ENCODE measurements at regions not wholly inside any gene's neighbourhood (a gene's known extent, or its start where the extent isn't known, plus 50 kb on each side); places are given as distances from the start of the nearest gene placed in this dataset.

DNA sequence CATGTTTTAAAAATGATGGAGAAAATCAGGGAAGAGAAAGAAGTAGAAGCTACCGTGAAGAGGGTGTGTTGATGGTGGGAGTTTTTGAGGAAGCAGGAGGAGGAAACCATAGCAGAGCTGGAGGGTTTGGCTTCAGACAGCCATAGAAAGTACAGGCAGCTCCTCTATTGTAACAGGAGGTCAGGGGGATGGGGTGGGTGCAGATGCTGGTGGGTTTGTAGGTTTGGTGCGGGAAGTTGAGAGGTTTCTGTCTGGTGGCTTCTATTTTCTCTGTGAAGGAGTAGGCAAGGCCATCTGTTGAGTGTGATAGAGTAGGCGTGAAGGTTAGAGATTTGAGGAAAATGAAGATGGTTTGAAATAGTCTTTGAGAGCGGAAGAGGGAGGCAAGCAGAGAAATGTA lies 97.7 kb upstream of the TBC1D5 start:
- H3K9me3 ChIP-seq, result no peaks in the 10 kb centered on the region
- H3K4me1 ChIP-seq, result peaks cover 0 to 7% (median 2%) of the 10 kb centered on the region in 6 donors
- H3K36me3 ChIP-seq, result no peaks in the 10 kb centered on the region
- TF ChIP-seq, protein P1, sequence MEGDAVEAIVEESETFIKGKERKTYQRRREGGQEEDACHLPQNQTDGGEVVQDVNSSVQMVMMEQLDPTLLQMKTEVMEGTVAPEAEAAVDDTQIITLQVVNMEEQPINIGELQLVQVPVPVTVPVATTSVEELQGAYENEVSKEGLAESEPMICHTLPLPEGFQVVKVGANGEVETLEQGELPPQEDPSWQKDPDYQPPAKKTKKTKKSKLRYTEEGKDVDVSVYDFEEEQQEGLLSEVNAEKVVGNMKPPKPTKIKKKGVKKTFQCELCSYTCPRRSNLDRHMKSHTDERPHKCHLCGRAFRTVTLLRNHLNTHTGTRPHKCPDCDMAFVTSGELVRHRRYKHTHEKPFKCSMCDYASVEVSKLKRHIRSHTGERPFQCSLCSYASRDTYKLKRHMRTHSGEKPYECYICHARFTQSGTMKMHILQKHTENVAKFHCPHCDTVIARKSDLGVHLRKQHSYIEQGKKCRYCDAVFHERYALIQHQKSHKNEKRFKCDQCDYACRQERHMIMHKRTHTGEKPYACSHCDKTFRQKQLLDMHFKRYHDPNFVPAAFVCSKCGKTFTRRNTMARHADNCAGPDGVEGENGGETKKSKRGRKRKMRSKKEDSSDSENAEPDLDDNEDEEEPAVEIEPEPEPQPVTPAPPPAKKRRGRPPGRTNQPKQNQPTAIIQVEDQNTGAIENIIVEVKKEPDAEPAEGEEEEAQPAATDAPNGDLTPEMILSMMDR (IDR thresholded peaks at IDR 0.05 in 8 of 11, conservative IDR thresholded peaks at IDR 0.05 in 3 of 11), result no peak
- no peak for TF ChIP-seq POLR2A (IDR thresholded peaks at IDR 0.05)
- no peak for TF ChIP-seq POLR2AphosphoS5 (IDR thresholded peaks at IDR 0.05)
- WGBS, 5 donors, result 68 to 74% (median 72%) methylated on average over 4 of the region's 4 CpGs
- no peak overlapping the region for H3K27ac ChIP-seq
- no peak overlapping the region for H3K4me3 ChIP-seq
- no peak for DNase-seq
- peaks cover 0 to 4% (median 0%) of the 10 kb centered on the region in 7 donors for H3K27me3 ChIP-seq (replicated peaks in 1 of 7)
- intact Hi-C loops (cut with DNase I; ENCODE audit: low total_unique reads), result loop anchor here (5.0 to 10.0 kb wide), 4 partner anchors 195 to 1235 kb away; partner anchors contain the start of gene DAZL

DNA sequence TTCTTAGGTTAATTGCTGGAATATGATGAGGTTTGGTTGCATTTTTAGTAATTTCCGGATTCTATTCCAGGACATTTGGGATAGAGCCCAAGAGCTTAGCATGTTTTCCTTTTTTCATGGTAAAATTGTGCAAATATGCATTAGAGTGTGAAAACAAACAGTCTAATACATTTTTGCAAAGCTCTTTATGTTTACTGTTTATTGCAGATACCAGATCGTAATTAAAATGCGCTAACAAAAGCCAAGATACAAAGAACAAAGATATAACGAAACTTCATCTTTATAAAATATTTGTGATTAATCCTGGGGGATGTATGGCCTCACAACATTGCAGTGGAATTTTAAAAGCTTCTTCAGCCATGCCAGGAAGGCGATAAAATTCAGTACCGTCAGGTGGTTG lies 94.5 kb upstream of the TBC1D5 start:
- peaks cover 0 to 4% (median 0%) of the 10 kb centered on the region in 7 donors for H3K27me3 ChIP-seq (replicated peaks in 1 of 7)
- peaks cover 0 to 7% (median 2%) of the 10 kb centered on the region in 6 donors for H3K4me1 ChIP-seq
- no peaks in the 10 kb centered on the region for H3K36me3 ChIP-seq
- H3K4me3 ChIP-seq, result no peak overlapping the region
- H3K9me3 ChIP-seq, result no peaks in the 10 kb centered on the region
- intact Hi-C loops (cut with DNase I; ENCODE audit: low total_unique reads), result no loop called here
- DNase-seq, result no peak
- H3K27ac ChIP-seq, result no peak overlapping the region
- WGBS, 5 donors, result 86 to 94% (median 92%) methylated on average over 6 of the region's 6 CpGs
- TF ChIP-seq, protein P1 (IDR thresholded peaks at IDR 0.05 in 8 of 11, conservative IDR thresholded peaks at IDR 0.05 in 3 of 11), result no peak
- TF ChIP-seq POLR2A (IDR thresholded peaks at IDR 0.05), result no peak
- TF ChIP-seq POLR2AphosphoS5 (IDR thresholded peaks at IDR 0.05), result no peak

DNA sequence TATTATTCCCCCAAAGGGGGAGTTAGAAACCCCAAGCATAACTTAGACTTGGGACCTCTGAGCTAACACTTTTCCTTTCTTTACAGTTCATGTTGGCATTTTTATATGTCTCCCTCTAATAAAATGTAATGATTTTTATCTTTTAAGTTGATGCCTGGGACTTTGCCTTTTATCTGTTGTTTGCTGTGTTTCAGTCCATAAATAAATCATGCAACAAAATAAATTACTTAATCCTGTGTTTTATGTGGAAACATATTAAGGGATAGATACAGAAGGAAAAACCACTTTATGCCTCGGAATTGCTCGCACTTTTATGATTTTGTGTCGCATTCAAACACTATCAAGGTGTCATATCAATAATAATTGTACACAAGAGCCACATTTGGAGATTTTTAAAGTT lies 93.7 kb upstream of the TBC1D5 start:
- Histone ChIP-seq H3K36me3 (no peaks in the 10 kb centered on the region), H3K27ac (no peak overlapping the region), H3K4me1 (peaks cover 0 to 5% (median under 1%) of the 10 kb centered on the region in 6 donors), H3K27me3 (replicated peaks in 1 of 7) (peaks cover 0 to 4% (median 0%) of the 10 kb centered on the region in 7 donors), H3K4me3 (no peak overlapping the region), H3K9me3 (no peaks in the 10 kb centered on the region)
- TF ChIP-seq, protein P1 (IDR thresholded peaks at IDR 0.05 in 8 of 11, conservative IDR thresholded peaks at IDR 0.05 in 3 of 11), result no peak
- no peak for TF ChIP-seq POLR2AphosphoS5 (IDR thresholded peaks at IDR 0.05)
- no peak for TF ChIP-seq POLR2A (IDR thresholded peaks at IDR 0.05)
- 89 to 99% (median 96%) methylated on average over 3 of the region's 3 CpGs for WGBS, 5 donors
- intact Hi-C loops (cut with DNase I; ENCODE audit: low total_unique reads), result no loop called here
- no peak for DNase-seq

DNA sequence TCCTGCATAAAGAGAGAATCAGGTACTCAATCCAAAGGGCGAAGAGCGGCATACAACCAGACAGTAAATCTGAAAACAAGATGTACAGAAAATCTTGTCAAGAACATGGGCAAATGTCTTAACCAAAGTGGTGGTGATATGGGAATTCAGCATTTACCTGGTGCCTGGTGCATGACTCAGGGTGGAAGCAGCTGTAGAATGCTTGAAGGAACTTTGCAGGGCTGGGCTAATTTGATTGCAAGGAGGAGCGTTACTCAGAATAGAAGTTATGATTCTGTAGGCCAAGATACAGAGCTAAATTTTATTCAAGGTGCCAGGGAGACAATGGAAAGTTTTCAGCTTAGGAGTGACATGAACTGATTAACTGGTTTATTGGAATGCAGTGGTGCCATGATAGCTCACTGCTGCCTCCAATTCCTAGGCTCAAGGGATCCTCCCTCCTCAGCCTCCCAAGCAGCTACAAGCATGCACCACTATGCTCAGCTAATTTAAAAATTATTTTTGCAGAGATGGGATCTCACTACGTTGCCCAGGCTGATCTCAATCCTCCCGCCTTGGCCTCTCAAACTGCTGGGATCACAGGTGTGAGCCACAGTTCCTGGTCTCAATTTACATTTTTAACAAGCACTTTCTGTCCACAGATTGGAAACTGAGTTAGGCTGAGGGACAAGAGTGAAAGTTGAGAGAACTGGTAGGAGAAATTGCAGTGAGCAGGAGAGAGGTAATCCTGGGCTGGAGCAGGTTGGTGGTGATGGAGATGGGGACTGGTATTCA lies 91.5 kb upstream of the TBC1D5 start:
- WGBS, 5 donors, result 89 to 97% (median 94%) methylated on average over 5 of the region's 5 CpGs
- DNase-seq, result no peak
- intact Hi-C loops (cut with DNase I; ENCODE audit: low total_unique reads), result no loop called here
- Histone ChIP-seq H3K4me3 (no peak overlapping the region), H3K36me3 (no peaks in the 10 kb centered on the region), H3K27ac (no peak overlapping the region), H3K27me3 (replicated peaks in 1 of 7) (peaks cover 0 to 4% (median 0%) of the 10 kb centered on the region in 7 donors), H3K4me1 (no peaks in the 10 kb centered on the region), H3K9me3 (no peaks in the 10 kb centered on the region)
- TF ChIP-seq POLR2AphosphoS5 (IDR thresholded peaks at IDR 0.05), result no peak
- TF ChIP-seq, protein P1 (IDR thresholded peaks at IDR 0.05 in 8 of 11, conservative IDR thresholded peaks at IDR 0.05 in 3 of 11), result no peak
